KOPT-K1 (cell line): ENCODE measurements at regions not wholly inside any gene's neighbourhood (a gene's known extent, or its start where the extent isn't known, plus 50 kb on each side); places are given as distances from the start of the nearest gene placed in this dataset.

Source experiments
- H3K27ac ChIP-seq: fragments of 200-600 bp; sonication (generic); 2 replicates; pipeline ENCODE4 v1.5.1; 2016; ENCODE audit warnings: antibody characterized with exemption, mild to moderate bottlenecking, low read depth, low read length; ENCODE audit not compliant: poor library complexity, severe bottlenecking
- H3K36me3 ChIP-seq: fragments of 200-600 bp; sonication (generic); 2 replicates; pipeline ENCODE4 v1.5.1; 2017; ENCODE audit warnings: antibody characterized with exemption, mild to moderate bottlenecking, low read length, moderate library complexity; ENCODE audit not compliant: insufficient read depth
- H3K9me3 ChIP-seq: fragments of 200-600 bp; sonication (generic); 2 replicates; pipeline ENCODE4 v1.5.1; 2017; ENCODE audit warnings: antibody characterized with exemption, low read length, mild to moderate bottlenecking; ENCODE audit not compliant: insufficient read depth, poor library complexity, severe bottlenecking

DNA sequence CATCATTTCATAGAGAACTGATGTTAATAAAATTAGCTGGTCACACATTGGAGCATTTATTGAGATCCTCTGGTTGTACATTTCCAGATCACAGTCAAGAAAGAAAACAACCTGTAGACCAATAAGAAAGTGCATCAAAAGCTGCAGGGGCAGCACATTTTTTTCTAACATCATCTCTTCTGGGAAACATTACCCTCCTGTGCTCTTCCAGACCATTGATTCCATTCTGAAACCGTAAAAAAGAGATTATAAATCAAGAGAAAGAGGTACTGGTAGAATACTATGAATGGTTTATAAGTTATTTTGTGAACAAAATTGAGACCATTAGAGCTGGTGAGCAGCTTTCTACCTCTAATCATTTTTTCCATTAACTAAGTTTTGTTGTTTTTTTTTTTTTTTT, 1548.2 kb upstream of the CELF4 start:
- H3K9me3 ChIP-seq, result no peaks in the 10 kb centered on the region
- no peak overlapping the region for H3K27ac ChIP-seq
- no peaks in the 10 kb centered on the region for H3K36me3 ChIP-seq

- no peaks in the 10 kb centered on the region for H3K9me3 ChIP-seq
- H3K36me3 ChIP-seq, result no peaks in the 10 kb centered on the region
- no peak overlapping the region for H3K27ac ChIP-seq
These were observed 1539.5 kb upstream of the CELF4 start for GRCh38 chr18:39105104-39105503.

DNA sequence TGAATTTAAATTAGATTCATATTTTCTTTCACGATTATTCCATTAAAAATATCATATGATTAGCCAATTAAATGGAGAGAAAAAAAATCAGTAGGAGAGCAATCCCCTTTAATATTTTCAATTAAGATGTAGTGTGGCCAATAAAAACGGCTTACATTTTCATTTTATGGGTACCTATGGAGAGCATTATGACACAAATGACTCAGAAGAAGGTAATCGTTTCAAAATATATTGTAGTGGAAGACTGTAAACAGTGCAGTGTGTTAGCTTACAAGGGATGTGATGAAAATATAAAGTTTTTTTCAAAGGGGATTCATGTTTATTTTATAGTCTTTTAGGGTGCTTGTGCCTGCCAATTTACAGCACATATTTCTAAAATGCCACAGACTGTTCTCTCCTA, 1507.4 kb upstream of the CELF4 start:
- no peak overlapping the region for H3K27ac ChIP-seq

GRCh38 chr18:39062426-39062825, 1496.8 kb upstream of the CELF4 start:
- H3K36me3 ChIP-seq, result no peaks in the 10 kb centered on the region
- H3K9me3 ChIP-seq, result no peaks in the 10 kb centered on the region
- H3K27ac ChIP-seq, result no peak overlapping the region

More for the DNA sequence above, 1507.4 kb upstream of the CELF4 start:
- H3K9me3 ChIP-seq, result no peaks in the 10 kb centered on the region
- H3K36me3 ChIP-seq, result no peaks in the 10 kb centered on the region

DNA sequence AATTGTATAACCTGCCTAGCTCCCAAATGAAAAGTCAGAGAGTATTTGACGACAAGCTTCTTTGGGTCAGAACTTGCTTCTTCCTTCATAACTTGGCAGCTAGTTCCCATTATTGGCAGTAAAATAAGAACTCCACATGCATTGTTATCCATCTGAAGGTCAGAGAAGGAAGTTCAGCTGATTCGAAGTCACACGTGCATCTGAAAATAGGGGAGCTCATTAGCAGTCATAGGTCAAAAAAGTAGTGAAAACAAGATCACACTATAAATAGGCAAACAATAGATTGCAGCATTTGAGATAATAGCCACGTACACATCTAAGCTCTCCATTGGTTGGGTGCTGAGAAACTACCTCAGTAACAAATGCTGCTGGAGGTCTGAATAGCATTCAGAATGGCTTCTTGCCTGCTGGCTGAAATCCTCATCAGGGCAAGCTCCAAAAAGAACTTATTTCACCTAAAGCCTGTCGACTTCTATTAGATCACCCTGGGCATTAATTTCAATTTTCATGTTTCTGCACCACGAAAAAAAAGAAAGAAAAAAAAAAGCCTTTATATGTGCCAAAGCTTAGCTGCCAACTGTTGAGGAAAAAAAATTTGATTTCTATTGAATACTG, 1492.9 kb upstream of the CELF4 start:
- Histone ChIP-seq H3K9me3 (no peaks in the 10 kb centered on the region), H3K27ac (no peak overlapping the region), H3K36me3 (no peaks in the 10 kb centered on the region)

DNA sequence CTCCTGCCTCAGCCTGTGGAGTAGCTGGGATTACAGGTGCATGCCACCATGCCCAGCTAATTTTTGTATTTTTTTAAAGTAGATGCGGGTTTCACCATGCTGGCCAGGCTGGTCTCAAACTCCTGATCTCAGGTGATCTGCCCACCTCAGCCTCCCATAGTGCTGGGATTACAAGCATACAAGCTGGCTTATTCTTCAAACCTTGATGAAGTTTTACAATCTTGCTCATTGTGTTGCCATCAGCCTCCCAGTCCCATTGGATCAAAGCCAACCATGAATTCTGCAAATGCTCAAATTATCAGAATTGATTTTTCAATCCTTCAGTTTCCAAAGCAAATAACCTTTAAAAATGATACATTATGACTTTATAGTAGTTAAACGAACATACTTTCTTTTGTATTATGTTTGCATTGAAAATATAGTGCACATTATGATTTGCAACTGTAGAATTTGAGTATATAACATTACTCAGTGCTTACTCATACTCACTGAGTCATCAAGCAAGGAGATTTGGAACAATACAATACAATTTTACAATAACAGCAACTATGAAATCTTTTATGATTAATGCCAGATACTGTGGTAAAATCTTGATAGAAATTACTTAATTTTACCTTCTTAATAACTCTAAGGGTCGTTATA, 1491.9 kb upstream of the CELF4 start:
- Histone ChIP-seq H3K27ac (no peak overlapping the region), H3K36me3 (no peaks in the 10 kb centered on the region), H3K9me3 (no peaks in the 10 kb centered on the region)

DNA sequence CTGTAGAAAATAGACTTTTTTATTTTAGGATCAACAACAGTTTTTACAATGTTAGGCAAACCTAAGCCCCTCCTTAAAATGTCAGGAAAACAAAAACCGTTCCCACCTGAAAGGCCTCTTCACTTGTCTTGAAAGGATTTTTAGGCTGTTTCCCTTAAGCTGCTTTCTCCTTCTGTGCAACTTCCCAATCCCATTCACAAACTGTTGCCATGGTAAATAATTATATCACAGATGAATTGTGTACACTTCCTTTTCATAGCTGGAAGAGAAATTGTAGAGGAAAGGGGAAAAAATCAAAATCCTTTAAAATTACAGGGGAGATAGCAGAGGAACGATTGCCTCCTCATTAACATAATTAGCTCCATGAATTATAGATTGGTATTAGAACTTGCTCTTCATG, 1488.0 kb upstream of the CELF4 start:
- Histone ChIP-seq H3K27ac (no peak overlapping the region), H3K9me3 (no peaks in the 10 kb centered on the region), H3K36me3 (no peaks in the 10 kb centered on the region)

DNA sequence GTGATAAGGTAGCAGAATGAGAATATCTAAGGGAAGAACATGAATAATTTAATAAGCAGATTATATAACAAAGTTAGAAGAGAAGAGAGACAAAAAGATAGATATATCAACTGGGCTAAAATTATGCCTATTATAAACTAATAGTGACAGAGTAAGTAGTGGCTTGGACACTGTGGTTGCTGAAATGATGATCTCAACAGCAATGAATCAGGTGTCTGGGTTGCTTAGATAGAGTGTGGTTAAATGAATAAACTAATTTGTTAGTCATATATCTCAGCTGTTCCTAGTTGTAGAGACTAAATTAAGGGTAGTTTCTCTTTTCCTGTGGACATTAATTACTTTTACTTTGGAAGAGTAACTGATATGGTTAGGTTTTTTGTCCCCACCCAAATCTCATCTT, 1485.4 kb upstream of the CELF4 start:
- no peaks in the 10 kb centered on the region for H3K36me3 ChIP-seq
- H3K9me3 ChIP-seq, result no peaks in the 10 kb centered on the region

DNA sequence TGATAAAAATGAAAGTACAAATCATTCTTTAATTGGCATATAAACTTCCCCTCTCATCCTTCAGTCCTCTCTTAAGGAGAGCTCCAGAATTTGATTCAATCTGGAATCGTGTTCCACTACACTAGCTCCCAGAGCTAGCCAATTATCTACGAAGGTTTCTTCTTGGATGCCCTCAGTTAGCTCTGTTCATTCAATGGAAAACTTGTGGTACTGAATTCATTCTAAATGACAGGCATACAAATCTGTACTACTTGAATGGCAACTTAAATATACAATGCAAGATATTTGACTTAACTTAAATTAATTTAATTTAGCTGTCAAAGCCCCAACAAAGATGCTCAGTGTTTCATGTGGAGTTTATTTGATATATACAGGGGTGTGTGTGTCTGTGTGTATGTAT, 1474.2 kb upstream of the CELF4 start:
- no peaks in the 10 kb centered on the region for H3K36me3 ChIP-seq
- H3K27ac ChIP-seq, result no peak overlapping the region
- no peaks in the 10 kb centered on the region for H3K9me3 ChIP-seq

More for the DNA sequence above, 1485.4 kb upstream of the CELF4 start:
- no peak overlapping the region for H3K27ac ChIP-seq

GRCh38 chr18:39037925-39038324, 1472.3 kb upstream of the CELF4 start:
- Histone ChIP-seq H3K9me3 (no peaks in the 10 kb centered on the region), H3K36me3 (no peaks in the 10 kb centered on the region), H3K27ac (no peak overlapping the region)

DNA sequence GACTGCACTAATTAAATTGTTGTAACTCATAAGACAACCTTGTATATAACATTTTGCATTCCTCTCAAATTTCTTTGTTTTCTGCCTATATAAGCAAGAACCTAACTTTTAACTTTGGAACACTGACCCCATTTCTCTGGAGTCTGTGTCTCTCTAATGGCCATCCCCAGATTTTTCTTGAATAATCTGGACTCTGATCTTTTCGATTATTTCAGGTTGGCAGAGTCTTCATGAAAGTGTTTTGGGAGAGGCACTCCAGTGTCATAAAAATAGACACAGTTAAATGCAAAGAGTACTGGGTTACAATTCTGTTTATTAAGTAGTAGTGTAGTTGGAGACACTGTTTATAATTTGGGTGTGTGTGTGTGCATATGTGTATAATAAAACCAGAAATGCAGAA, 1467.7 kb upstream of the CELF4 start:
- Histone ChIP-seq H3K36me3 (no peaks in the 10 kb centered on the region), H3K9me3 (no peaks in the 10 kb centered on the region), H3K27ac (no peak overlapping the region)

GRCh38 chr18:39031647-39032046, 1466.0 kb upstream of the CELF4 start:
- Histone ChIP-seq H3K9me3 (no peaks in the 10 kb centered on the region), H3K36me3 (no peaks in the 10 kb centered on the region), H3K27ac (no peak overlapping the region)

GRCh38 chr18:39030124-39030655, 1464.6 kb upstream of the CELF4 start:
- H3K36me3 ChIP-seq, result no peaks in the 10 kb centered on the region
- no peaks in the 10 kb centered on the region for H3K9me3 ChIP-seq
- no peak overlapping the region for H3K27ac ChIP-seq

DNA sequence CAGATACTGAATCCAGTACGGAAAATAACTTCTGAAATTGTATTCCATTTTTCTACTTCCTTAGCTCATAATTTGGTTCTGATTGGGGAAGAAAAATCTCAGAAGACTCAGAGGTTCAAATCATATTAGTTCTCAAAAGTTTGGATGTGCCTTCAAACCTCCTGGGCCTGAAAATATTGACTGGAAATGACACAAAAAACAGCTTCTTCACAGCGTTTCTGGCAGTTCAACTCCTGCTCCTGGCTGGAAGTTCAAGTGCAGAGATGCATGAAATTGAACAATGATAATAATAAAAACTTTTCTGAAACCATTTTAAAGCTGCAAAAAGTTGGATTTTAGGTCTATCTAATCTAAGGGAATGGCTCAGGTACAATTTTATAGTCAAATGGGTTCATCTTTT, 1459.9 kb upstream of the CELF4 start:
- Histone ChIP-seq H3K36me3 (no peaks in the 10 kb centered on the region), H3K9me3 (no peaks in the 10 kb centered on the region), H3K27ac (no peak overlapping the region)

DNA sequence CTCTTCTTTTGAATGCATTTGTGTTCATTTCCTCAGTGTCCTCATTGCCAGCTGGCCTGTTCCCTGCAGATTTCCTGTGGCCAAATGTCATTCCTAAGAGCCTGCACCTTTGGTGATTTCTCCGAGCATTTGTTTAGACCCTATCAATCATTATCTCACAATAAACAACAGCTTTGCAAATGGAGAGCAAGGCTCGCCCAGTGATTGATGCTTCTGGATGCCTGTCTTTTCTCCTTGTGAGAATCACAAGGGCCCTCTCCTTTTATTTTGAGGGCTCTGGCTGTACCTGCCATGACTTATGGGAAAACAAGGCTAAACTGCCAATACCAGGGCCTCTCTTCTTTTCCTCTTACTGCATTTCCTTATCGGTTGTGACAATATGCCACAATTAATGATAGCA, 1454.4 kb upstream of the CELF4 start:
- Histone ChIP-seq H3K27ac (no peak overlapping the region), H3K9me3 (no peaks in the 10 kb centered on the region), H3K36me3 (no peaks in the 10 kb centered on the region)
